ENCODE measurements at regions not wholly inside any gene's neighbourhood (a gene's known extent, or its start where the extent isn't known, plus 50 kb on each side); places are given as distances from the start of the nearest gene placed in this dataset.

DNA sequence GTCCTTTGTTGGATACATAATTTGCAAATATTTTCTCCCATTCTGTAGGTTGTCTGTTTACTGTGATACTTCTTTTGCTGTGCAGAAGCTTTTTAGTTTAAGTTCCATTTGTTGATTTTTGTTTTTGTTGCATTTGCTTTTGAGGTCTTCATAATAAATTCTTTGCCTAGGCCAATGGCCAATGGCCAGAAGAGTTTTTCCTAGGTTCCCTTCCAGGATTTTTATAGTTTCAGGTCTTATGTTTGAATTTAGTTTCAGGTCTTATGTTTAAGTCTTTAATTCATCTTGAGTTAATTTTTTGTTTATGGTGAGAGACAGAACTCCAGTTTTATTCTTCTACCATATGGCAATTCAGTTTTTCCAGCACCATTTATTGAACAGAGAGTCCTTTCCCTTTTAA lies 90.1 kb upstream of the GOT2 start:
- TF ChIP-seq, protein P1, sequence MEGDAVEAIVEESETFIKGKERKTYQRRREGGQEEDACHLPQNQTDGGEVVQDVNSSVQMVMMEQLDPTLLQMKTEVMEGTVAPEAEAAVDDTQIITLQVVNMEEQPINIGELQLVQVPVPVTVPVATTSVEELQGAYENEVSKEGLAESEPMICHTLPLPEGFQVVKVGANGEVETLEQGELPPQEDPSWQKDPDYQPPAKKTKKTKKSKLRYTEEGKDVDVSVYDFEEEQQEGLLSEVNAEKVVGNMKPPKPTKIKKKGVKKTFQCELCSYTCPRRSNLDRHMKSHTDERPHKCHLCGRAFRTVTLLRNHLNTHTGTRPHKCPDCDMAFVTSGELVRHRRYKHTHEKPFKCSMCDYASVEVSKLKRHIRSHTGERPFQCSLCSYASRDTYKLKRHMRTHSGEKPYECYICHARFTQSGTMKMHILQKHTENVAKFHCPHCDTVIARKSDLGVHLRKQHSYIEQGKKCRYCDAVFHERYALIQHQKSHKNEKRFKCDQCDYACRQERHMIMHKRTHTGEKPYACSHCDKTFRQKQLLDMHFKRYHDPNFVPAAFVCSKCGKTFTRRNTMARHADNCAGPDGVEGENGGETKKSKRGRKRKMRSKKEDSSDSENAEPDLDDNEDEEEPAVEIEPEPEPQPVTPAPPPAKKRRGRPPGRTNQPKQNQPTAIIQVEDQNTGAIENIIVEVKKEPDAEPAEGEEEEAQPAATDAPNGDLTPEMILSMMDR (IDR thresholded peaks at IDR 0.05) = no peak
- TF ChIP-seq POLR2A (IDR thresholded peaks at IDR 0.05) = no peak

Measured in lower leg skin (tissue), 3 donors.